GM21367 (cell line): ENCODE measurements at regions not wholly inside any gene's neighbourhood (a gene's known extent, or its start where the extent isn't known, plus 50 kb on each side); places are given as distances from the start of the nearest gene placed in this dataset.
A peak's percentile ranks its signal among the peaks of the same experiment; 100 is the strongest.

ENCODE experiments used
- ATAC-seq: cut with Tn5 transposase; IDR thresholded peaks from one replicate; pipeline ENCODE4 v1.9.1; 2021; ENCODE audit not compliant: unreplicated experiment

DNA sequence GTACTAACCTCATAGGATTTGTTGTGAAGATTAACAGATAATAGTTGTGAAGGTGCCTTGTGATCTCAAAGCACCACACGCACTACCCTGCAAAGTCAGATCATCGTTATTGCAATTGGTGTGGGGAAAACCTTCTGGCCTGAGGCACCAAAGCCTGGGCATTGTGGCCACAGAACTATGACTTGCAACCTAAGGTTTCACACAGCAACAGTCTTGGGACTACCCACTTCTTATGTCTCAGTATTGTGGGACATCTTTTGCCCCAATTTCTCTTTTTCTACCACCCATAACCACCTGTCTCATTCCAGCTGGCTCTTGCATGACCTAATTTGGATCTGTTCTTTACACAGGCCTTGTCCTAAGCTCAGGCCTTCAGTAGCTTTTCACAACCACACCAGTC is 247.8 kb upstream of the NR4A3 start:
- no peak for ATAC-seq

DNA sequence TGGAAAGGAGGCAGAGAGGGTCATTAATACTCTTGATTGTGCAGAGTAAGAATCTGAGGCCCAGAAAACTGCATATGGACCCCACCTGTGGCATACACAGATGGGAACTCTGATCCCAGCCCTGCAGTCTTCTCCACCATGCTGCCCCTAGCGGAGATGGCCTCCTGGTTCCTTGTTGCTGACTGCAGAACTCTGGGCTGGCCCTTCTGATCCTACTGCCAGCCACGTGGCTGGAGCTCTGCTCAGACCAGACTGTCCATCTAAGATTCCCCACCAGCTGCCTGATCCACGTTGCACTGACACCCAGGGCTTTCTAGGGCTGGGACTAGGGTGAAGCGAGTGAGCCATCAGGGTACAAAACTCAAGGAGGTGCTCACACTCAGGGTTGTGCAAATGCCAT is 245.7 kb upstream of the NR4A3 start:
- ATAC-seq: no peak

DNA sequence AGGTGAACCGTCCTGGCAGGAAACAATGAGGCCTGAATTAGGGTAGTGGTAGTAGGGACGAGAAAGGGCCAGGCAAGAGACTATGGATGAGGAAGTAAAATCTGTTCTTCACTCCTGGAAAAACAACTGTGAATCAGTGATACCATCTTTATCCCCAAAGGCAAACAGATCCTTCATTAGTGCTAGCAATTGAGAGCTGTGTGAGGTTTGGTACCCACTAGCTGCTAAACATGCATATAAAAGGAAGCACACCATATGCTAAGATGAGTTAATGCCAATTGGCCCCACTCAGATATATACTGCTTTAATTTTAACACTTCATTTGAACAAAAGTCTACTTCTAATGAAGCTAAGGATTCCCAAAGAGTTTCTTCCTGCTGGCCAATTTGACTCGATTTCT is 244.8 kb upstream of the NR4A3 start:
- ATAC-seq: no peak

DNA sequence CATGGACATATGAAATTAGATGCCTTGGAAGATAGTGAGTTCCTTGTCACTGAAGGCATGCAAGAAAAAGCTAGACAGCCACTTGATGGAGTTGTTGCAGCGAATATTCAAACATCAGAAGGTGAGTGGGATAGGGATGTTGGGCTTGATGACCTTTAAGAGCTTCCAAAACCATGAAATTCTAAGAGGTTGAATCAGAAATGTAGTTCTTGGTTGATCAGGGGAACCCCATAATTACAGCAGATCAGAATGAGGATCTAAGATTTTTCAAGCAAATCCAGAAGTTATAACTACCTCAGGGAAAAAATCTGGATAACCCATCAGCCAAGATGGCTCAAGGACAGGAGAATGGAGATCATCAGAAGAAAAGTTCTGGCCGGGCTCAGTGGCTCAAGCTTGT is 244.3 kb upstream of the NR4A3 start:
- ATAC-seq: no peak

DNA sequence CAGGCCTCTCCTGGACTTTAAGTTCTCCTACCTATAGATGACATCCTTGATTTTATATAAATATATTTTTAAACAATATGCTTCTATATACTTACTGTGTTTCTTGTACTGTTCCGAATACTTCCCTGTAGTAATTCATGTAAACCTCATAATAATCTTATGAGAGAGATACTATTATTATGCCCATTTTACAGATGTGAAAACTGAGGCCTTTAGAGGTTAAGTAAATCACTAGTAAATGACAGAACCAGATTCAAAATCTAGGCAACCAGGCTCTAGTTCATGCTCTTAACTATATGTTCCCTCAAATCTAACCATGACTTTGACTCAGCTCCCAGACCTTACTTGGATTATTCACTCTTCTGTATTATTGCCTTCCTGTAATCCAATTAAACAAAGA is 243.0 kb upstream of the NR4A3 start:
- no peak for ATAC-seq

DNA sequence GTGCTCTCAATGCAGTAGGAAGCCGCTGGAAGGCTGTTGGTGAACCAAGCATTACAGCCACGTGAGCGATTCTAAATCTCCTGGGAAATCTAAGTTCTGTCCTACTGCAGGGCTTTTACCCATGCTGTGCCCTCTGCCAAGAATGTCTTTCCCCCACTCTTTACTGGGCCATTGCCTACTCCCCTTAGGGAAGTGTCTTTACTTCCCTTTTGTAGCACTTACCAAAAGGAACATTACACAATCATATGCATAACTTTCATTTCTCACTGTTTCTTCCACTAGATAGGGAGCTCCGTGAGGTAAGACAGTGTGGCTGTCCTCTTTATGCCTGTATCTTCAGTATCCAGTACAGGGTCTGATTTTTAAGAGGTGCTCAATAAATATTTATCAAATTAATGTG is 241.7 kb upstream of the NR4A3 start:
- ATAC-seq: no peak

DNA sequence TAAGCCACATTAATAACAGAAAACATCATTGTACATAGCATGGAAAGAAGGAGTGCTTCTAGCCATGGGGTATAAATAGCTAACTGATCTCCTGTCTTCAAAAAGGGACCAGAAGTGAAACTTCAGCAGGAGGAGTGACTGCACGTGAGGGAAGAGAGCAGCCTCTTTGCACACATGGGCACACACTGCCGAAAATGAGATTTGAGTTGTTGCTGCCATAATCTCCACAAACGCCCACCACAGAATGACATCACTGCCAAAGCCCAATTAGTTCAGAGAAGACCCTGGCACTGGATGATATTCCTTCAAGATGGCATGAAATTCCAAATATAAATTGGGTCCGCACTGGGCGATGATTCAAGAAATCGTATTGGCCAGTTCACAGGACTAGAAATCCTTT is 238.9 kb upstream of the NR4A3 start:
- no peak for ATAC-seq

DNA sequence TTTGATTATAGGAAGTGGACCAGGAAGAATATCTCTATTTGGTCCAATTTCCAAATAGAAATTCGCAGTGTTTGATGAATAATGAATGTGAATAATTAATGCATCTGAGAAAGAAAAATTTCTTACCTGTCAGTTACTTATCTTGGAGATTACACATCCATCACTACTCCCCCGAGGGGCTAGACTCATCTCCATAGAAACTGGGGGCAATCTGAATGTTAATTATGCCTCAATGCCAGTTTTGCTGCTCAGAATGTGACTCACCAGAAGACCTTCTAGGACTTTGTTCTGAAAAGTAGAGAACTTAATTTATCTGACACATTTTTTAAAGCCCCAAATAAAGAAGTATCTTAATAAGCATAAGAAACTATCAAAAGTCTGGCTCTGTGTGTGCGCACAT is 233.4 kb upstream of the NR4A3 start:
- ATAC-seq: no peak

DNA sequence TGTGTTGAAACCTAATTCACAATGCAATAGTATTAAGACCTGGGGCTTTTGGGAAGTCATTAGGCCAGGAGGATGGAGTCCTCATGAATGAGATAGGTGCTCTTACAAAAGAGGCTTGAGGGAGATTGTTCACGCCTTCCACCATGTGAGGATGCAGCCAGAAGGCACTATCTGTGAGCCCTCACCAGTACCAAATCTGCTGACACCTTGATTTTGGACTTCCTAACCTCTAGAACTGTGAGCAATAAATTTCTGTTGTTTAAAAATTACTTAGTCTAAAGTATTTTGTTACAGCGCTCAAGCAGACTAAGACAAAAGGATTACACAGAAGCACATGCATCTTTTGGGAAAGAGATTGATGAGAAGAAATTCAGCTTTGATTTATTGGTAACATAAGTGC is 232.9 kb upstream of the NR4A3 start:
- no peak for ATAC-seq

DNA sequence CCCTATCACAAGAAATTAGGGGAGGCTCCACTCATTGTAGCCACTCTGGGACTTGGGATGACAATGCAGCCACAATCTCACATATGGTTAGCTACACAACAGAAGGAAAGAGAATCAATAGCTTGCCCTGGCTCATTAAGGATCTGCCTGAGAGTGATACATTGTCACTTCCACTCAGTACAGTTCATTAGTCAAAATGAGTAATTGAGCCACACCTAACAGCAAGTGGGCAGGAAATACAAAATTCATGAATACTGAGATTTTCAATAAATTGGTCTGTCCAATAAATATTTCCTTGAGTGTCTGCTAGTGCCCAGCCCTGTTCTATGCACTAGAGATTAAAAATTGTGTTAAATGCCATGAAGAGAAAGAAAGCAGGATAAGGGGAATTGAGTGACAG is 231.3 kb upstream of the NR4A3 start:
- no peak for ATAC-seq

DNA sequence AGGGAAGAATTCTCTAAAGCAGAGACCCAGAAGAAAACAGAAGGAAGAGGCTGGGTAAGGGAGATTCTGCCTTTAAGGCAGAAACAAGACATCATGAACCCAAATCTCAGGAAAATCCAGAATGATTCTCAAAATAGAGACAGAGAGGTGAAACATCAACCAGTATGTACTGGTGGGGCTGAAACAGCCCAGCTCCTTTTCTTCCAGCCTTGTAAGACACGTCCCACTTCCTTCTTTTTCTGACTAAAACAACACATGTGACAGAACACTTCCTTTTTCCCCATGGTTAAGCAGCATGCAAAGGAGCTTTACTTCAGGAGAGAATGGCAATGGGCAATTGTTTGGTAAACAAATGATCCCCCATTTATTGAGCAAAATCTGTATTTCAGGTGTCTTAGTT is 230.8 kb upstream of the NR4A3 start:
- ATAC-seq: no peak

DNA sequence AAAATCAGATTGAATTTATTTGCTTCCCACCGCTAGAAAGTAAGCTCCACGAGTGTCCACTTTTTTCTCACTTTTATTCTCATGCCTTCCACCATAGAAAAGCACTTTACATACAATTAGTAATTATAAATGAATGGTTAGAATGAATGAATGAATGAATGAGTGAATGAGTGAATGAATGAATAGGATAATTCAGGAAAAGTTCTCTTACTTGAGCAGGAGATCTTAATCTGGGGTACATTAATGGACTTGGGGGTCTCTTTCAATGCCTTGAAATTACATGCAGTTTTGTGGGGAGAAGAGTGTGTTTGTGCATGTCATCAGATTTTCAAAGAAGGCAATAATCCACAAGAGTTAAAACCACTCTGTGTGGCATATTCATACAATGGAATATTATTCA is 229.9 kb upstream of the NR4A3 start:
- no peak for ATAC-seq

DNA sequence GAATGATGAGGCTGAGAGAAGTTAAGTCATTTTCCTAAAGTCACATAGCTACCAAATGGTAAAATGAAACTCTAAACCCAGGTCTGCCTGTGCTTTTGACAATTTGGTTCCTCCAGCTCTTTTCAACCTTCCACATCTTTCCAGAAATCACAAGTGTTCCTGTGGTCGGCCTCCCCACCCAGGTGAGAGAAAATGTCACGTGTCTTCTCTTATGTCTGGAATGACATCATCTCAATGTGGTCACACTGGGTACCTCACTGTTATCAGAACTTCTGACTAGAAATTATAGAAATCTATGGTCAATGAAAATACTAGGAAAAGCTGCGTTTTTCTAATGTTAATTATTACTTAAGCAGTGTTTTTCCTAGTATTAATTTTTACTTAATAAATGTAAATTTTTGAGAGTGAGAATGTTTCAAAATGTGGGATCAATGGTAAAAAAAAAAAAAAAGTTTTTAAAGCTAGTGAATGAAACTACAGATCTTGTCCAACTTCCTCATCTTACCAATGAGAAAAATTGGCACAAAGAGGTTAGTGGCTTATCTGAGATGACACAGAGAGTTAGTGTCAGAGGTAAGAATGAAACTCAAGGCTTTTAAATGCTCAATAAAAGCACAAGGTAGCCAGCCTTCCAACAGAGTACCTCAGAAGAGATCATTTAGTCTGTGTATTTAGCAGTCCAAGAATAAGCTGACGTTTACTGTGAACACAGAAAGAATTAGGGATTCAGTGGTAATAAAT is 228.7 kb upstream of the NR4A3 start:
- ATAC-seq: no peak

DNA sequence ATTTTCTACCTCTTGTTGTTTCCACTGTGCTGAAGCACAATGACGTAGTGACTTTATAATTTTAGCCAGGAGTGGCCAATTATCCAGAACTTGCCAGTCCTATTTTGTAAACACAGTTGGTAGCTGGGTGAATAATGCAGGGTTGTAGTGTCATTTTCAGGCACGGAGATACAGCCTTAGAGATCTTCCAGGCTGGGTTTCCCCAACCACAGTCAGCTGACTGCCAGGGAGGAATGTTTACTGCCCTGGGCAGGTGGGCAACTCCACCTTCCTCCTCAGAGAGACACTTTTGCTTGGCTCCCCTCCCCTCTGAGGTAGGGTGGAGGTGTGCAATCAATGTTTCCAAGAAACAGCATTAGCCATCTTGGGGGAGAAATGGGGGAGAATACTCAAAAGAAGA is 228.1 kb upstream of the NR4A3 start:
- no peak for ATAC-seq

DNA sequence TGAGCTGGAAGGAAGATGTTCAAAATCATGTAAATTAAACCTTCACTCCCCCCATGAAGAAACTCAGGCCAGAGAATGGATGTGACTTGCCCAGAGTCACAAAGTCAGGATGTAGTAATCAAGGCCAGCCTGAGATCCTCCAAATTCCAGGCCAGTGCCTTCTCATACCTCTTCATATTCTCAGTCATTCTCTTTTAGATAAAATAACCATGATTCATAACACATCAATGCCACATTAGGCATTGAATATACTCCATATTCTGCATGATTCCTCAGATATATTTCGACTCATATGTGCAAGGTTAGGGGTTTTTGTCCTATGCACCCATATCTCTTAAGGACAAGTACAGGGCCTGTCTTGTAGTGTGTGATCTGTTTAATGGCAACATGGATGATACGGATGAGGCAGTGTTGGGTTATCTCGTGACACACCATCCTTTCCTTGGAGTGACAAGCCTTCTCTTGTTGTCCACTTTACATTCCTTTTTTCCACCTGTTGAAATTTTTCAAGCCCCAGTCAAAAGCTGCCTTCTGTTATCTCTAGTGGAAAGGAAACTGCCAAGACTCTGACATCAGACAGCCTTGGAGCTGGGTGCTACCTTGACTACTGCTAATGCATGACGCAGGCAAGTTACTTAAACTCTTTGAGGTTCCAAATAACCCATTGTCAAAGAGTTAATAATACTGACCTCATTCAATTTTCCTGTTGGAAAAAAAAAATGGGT is 227.5 kb upstream of the NR4A3 start:
- no peak for ATAC-seq

DNA sequence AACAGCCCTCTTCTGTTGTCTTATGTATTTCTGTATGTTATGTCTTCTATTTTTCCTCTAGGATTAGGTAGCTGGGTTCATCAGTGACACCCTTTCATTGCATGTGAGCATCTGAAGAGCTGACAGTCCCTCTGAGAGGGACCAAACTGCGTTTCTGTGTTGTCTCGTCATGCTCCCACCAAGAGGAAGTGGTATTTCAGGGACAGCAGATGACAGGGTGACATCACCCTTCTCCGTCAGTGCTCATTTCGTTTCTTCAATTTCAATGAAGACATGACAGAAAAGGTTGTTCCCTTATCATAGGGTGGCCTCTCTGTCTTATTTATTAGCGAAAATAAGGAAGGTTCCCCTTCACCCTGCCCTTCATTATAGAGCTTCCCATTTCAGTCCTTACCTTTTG is 225.9 kb upstream of the NR4A3 start:
- peak; percentile 49 for ATAC-seq

DNA sequence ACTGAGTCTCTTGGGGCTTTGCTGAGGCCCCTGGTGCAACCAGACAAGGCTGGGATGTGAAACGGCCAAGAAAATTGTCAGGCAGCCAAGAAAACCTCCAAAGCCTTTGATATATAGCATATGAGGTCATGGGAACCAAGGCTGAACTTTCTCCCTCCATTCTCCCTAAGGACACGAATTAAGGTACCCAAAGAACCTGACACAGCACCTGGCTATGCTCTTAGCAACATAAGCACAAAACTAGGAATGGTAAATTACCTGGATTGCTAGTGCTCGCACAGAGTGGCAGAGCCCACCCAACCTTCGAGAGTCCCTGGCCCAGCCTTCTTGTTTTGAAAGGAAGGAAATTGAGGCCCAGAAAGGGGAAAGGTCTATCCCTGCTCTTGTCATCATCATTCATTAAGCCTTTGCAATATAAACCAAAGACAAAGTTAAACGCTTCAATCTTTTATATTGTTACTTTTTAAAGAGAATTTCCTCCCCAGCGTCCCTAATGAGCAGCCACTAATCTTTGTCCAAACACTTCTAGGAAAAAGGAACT is 220.0 kb upstream of the NR4A3 start:
- no peak for ATAC-seq

DNA sequence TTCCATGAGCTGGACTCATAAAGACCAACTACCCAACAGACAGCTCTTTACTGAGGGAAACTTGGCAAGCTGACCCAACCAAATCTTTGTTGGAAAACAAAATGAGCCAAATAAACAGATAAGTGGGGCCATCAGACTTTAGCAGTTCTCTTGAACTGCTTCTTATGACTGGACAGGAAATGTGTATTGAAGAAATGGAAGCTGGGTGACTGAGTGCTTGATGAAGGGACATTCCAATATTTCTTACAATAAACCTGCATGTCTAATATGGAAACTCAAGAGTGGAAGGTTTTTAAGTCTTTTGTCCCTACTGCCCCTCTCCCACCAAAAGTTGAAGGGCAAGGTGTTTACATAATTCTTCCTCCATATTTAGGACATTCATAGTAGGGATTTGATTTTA is 218.8 kb upstream of the NR4A3 start:
- ATAC-seq: no peak

DNA sequence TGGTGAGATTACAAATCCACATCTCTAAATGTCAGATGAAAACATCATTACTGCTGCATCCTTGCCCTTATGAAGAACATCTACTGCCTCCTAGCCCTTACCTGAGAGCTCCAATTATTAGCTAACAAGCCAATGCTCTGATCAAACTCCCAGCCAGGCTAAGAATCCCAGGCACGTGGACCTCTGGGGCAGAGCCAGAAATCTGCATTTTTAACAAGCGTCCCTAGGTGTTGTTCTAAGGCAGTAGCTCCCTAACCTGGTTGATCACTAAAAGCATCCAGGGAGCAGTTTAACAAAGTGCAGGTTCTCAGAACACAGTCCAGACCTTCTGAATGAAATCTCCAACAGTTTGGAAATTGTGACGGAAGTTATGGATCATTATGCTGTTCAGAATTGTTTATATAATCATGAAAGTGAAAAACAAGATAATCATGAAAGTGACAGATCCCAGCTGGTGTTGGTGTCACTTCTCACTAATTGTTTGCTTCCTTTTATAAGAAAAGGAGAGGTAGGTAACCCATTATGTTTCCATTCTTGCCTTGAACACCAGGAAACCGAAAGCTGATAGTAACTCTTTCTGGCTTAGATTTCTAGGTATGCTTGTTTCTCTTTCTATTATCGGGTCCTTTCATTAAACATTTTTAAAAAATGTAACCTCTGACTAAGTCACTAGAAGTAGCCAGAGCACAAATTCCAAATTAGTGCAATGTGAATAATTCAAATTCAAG is 216.5 kb upstream of the NR4A3 start:
- ATAC-seq: no peak

DNA sequence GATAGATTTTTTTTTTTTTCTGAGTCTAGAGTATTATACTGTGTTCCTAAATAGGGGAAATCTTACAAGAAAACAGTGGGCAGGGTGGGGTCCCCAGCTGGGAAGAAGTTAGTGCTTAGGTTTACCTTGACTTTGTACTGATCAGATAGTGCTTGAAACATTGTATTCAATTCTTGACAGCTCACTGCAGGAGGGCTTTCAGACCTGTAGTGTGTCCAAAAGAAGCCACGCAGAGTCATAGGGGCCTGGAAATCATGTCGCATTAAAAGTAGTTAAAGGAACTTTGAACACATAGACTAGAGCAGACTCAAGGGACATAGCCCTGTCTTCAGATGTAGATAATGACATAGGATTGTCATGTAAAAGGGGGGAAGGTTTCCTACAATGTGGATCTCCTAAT is 215.4 kb upstream of the NR4A3 start:
- no peak for ATAC-seq

DNA sequence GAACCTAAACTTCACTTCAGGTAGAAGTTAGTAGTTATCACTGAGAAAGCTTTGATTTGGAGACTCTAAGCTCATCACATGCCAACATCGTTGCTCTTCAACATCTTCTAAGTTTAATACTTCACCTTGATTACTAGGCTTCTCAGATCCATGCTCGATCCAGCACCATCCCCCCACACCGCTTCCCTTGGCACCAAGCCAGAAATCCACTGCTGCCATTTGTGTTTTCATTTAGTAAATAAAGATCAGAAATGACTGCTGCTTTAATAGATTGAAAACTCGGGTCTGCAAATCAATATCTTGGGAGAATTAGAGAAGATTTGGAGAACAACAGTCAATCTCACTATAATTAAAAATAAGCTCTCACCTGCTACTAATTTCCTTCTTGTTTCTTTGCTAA is 214.7 kb upstream of the NR4A3 start:
- ATAC-seq: no peak

DNA sequence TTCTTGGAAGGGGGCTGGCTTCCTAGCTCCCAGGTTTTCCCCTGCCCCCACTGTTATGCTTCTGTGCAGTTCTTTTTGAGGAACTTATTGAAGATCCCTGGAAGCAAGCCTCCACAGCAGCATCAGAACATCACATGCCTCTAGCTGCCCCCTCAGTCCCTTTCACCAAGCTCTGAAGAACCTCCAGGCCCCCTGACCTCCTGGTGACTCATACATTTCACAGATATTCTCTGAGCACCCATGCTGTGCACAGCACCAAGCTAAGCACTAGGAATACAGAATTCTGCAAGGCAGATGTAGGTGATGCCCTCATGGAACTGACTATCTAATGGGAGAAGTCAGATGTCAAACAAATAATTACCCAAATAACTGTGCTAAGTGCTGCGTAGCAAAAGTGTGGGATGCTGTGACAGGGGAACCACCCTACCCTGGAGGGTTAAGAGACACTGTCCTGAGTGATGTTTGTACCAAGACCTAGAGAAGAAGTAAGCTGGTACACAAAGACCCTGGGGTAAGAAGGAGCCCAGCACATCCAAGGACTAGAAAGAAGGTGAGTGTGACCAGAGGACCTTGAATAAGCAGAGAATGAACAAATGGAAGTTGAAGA is 213.7 kb upstream of the NR4A3 start:
- no peak for ATAC-seq
